ENCODE measurements at regions not wholly inside any gene's neighbourhood (a gene's known extent, or its start where the extent isn't known, plus 50 kb on each side); places are given as distances from the start of the nearest gene placed in this dataset.

DNA sequence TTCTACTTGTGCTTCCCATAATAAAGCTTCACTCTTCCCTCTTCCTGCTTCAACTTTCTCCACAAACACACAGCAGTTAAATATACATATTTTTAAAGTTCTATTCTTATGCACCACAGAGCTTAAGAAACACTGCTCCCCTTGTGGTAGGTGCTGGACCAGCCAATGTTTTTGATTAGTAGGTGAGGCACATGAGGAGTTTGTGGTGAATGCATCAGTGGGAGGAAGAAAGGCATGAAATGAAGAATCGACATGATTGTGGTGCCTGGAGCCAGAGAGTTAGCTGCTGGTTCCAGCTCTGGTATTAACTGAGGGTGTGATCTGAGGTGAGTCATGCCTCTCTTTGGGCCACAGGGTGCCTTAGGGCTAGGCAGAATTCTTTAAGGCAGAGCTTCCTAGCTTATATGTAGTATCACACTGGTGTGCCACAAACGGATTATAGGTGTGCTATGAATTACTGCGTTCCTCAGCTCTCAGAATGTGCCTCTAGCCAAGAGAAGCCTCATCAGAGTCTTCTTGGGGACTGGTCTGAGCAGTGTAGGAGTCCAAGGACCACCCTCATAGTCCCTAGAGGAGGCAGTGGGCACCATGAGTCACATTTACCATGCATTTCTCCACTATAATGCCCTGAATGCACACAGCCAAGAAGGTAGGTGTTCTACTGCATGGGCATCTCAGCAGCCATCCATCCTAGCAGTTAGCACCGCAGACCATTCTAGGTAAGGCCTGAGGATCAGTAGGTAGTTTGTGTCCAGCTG is 97.4 kb upstream of the SGIP1 start:
- in situ Hi-C loops (cut with MboI; ENCODE audit: low sequenced_read_pairs, unreplicated experiment) = loop anchor here (10.0 kb wide), 1 partner anchor 62 kb away; no protein-coding TSS in a partner anchor
- peak; percentile 32 for DNase-seq (ENCODE audit: low spot score)
- TF ChIP-seq CTCF (IDR thresholded peaks at IDR 0.05; ENCODE audit: borderline replicate concordance, control extremely low read depth, extremely low read depth, insufficient read depth, missing control alignments) = peak; percentile 30

- in situ Hi-C loops (cut with MboI; ENCODE audit: low sequenced_read_pairs, unreplicated experiment) = loop anchor here (10.0 kb wide), 1 partner anchor 62 kb away; no protein-coding TSS in a partner anchor
- no peak for TF ChIP-seq CTCF (IDR thresholded peaks at IDR 0.05; ENCODE audit: borderline replicate concordance, control extremely low read depth, extremely low read depth, insufficient read depth, missing control alignments)
These were observed 96.9 kb upstream of the SGIP1 start for GRCh38 chr1:66437136-66437401.

DNA sequence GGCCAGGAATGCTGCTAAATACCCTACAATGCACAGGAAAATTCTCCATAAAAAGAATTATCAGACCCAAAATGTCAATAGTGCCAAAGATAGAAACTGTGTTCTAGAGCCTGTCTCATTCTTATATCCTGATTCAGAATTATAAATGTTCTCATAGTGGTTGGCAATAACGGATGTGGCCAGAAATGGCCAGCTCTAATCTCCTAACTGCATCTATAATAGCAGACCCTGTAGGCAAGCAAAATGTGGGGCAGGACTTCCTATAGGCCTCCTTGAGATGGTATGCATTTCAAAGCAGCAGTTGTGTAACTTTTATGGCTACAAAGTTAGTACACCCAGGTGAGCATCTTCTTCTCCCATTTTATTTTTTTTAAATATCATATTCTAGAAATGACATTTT is 95.9 kb upstream of the SGIP1 start:
- DNase-seq (ENCODE audit: low spot score) = no peak
- TF ChIP-seq CTCF (IDR thresholded peaks at IDR 0.05; ENCODE audit: borderline replicate concordance, control extremely low read depth, extremely low read depth, insufficient read depth, missing control alignments) = no peak
- in situ Hi-C loops (cut with MboI; ENCODE audit: low sequenced_read_pairs, unreplicated experiment) = loop anchor here (10.0 kb wide), 1 partner anchor 63 kb away; no protein-coding TSS in a partner anchor

More at GRCh38 chr1:66437136-66437401, 96.9 kb upstream of the SGIP1 start:
- no peak for DNase-seq (ENCODE audit: low spot score)

DNA sequence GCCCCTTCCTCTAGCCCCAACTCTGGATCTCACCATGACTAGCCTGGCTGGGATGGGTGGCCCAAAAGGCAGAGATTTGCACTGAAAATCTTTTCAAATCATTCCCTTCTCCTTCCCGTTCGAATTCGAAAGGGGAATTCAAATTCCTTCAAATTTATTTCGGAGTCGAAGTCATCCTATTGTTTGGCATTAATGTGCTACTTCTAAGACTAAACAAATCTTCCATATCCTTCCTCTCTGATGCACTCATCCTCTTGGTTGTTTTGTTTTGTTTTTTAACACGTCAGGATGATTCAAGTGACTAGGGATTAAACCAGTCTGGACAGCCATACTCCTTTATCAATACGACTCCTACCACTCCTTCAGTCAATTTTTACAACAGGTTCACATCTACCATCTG is 95.5 kb upstream of the SGIP1 start:
- no peak for TF ChIP-seq CTCF (IDR thresholded peaks at IDR 0.05; ENCODE audit: borderline replicate concordance, control extremely low read depth, extremely low read depth, insufficient read depth, missing control alignments)
- in situ Hi-C loops (cut with MboI; ENCODE audit: low sequenced_read_pairs, unreplicated experiment) = loop anchor here (10.0 kb wide), 1 partner anchor 64 kb away; no protein-coding TSS in a partner anchor
- no peak for DNase-seq (ENCODE audit: low spot score)

GRCh38 chr1:66439031-66439740 is 94.8 kb upstream of the SGIP1 start:
- in situ Hi-C loops (cut with MboI; ENCODE audit: low sequenced_read_pairs, unreplicated experiment) = loop anchor here (10.0 kb wide), 1 partner anchor 64 kb away; no protein-coding TSS in a partner anchor
- peak; percentile 28 for DNase-seq (ENCODE audit: low spot score)
- TF ChIP-seq CTCF (IDR thresholded peaks at IDR 0.05; ENCODE audit: borderline replicate concordance, control extremely low read depth, extremely low read depth, insufficient read depth, missing control alignments) = no peak

DNA sequence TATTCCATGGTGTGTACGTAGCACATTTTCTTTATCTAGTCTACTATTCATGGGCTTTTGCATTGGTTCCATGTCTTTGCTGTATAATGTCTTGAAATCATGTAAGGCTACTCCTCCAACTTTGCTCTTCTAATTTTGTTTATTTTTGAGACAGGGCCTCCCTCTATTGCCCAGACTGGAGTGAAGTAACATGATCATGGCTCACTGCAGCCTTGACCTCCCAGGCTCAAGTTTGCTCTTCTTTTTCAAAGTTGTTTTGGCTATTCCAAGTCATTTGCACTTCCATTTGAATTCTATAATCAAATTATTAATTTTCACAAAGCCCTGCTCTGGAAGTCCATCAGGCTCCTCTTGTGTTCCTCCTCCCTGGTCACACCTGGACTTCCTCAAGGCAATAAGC is 90.2 kb upstream of the SGIP1 start:
- no peak for TF ChIP-seq CTCF (IDR thresholded peaks at IDR 0.05; ENCODE audit: borderline replicate concordance, control extremely low read depth, extremely low read depth, insufficient read depth, missing control alignments)
- in situ Hi-C loops (cut with MboI; ENCODE audit: low sequenced_read_pairs, unreplicated experiment) = loop anchor here (5.0 kb wide), 1 partner anchor 191 kb away; no protein-coding TSS in a partner anchor
- no peak for DNase-seq (ENCODE audit: low spot score)
